Tibial nerve (tissue), 4 donors: ENCODE measurements at regions not wholly inside any gene's neighbourhood (a gene's known extent, or its start where the extent isn't known, plus 50 kb on each side); places are given as distances from the start of the nearest gene placed in this dataset.

Experiments used
- EP300 ChIP-seq, 2 donors: sonication (generic); formaldehyde crosslinking; IDR thresholded peaks; one replicate each; pipeline ENCODE4 v1.6.1; 2017; ENCODE audit warnings: antibody characterized with exemption in 2 of 2, mild to moderate bottlenecking in 1 of 2
- POLR2A ChIP-seq, 2 donors: fragments of 450-650 bp; IDR thresholded peaks; one replicate each; pipeline ENCODE4 v1.6.1; 2017; ENCODE audit warnings: antibody characterized with exemption in 2 of 2, mild to moderate bottlenecking in 2 of 2, moderate library complexity in 2 of 2
- TF ChIP-seq, protein P1 (sequence below), 5 experiments: fragments of 200-600 bp in 3 of 5; fragments of 450-650 bp in 2 of 5; sonication (generic) in 3 of 5; IDR thresholded peaks; one replicate each; pipeline ENCODE4 v1.5.1; 2016 to 2019; ENCODE audit warnings: antibody characterized with exemption in 5 of 5, mild to moderate bottlenecking in 3 of 5, moderate library complexity in 2 of 5

- TF ChIP-seq POLR2A (IDR thresholded peaks at IDR 0.05) = no peak
- TF ChIP-seq, protein P1, sequence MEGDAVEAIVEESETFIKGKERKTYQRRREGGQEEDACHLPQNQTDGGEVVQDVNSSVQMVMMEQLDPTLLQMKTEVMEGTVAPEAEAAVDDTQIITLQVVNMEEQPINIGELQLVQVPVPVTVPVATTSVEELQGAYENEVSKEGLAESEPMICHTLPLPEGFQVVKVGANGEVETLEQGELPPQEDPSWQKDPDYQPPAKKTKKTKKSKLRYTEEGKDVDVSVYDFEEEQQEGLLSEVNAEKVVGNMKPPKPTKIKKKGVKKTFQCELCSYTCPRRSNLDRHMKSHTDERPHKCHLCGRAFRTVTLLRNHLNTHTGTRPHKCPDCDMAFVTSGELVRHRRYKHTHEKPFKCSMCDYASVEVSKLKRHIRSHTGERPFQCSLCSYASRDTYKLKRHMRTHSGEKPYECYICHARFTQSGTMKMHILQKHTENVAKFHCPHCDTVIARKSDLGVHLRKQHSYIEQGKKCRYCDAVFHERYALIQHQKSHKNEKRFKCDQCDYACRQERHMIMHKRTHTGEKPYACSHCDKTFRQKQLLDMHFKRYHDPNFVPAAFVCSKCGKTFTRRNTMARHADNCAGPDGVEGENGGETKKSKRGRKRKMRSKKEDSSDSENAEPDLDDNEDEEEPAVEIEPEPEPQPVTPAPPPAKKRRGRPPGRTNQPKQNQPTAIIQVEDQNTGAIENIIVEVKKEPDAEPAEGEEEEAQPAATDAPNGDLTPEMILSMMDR (IDR thresholded peaks at IDR 0.05) = no peak
- TF ChIP-seq EP300 (IDR thresholded peaks at IDR 0.05) = no peak
Measured at GRCh38 chr18:75158465-75159237, 50.3 kb downstream of the PTGR3 start.
